Activated CD4-positive, alpha-beta T cell treated with anti-CD3 and anti-CD28 coated beads, Interleukin-2, amount 50 U/mL, for 24 hours (primary cell): ENCODE measurements at regions not wholly inside any gene's neighbourhood (a gene's known extent, or its start where the extent isn't known, plus 50 kb on each side); places are given as distances from the start of the nearest gene placed in this dataset.
"Not testable (repeated sequence)": the region's sequence is repeated elsewhere in the genome, so short reads cannot be mapped to it uniquely, and the experiment has no call there.

ENCODE experiments used
- DNase-seq, 2 donors: peaks; one replicate each; pipeline ENCODE4 v3.0.0-alpha.2; 2020; ENCODE audit warnings: low read depth in 1 of 2, low spot score in 1 of 2

DNA sequence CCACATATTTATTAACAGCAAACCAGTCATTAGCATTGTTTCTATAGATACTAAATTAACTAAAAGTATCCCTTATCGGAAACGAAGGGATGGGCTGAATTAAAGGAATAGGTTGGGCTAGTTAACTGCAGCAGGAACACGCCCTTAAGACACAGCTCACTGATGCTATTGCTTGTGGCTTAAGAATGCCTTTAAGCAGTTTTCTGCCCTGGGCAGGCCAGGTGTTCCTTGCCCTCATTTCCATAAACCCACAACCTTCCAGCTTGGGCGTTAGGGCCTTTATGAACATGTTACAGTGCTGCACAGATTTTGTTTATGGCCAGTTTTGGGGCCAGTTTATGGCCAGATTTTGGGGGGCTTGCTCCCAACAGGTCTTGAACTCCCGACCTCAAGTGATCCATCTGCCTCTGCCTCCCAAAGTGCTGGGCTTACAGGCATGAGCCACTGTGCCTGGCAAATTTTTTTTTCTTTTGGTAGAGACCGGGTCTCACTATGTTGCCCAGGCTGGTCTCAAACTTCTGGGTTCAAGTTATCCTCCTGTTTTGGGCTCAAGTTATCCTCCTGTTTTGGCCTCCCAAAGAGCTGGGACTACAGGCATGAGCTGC is 90.1 kb upstream of the GRIN2A start:
- DNase-seq: not testable (repeated sequence)

DNA sequence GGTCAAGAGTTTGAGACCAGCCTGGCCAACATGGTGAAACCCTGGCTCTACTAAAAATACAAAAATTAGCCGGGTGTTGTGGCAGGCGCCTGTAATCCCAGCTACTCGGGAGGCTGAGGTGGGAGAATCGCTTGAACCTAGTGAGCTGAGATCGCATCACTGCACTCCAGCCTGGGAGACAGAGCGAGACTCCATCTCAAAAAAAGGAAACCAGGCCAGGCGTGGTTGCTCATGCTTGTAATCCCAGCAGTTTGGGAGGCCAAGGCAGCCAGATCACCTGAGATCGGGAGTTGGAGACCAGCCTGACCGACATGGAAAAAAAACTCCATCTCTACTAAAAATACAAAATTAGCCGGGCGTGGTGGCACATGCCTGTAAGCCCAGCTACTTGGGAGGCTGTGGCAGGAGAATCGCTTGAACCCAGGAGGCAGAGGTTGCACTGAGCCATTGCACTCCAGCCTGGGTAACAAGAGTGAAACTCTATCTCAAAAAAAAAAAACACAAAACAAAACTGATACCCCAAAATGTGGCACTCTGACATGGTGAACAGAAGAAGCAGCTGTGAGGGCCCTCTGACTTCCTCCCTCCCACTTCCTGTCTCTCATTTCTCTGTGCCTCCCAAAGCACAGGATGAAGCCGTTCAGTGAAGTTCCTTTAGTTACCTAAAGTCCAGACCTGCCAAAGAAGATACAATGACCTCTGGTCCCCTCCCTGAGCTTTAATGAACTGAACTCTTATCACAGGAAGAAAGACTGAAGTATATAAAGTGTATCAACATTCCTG is 93.2 kb upstream of the GRIN2A start:
- DNase-seq: not testable (repeated sequence)

DNA sequence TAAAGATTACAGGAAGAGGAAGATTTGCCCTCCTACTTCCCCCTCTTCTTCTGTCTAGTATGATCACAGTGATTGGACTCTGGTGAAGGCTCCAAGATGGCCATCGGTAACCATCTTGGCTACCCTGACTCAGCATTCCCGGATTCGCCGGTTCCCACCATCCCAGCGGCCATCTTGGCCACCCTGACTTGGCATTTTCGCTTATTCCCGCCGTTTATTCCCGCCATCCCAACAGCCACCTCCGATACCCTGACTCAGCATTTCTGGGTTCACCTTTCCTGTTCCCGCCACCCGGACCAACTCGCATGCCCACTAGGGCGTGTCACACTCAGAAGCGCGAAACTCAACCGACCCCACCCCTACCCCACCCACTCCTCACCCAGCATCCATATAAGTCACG is 95.4 kb upstream of the GRIN2A start:
- no peak for DNase-seq

DNA sequence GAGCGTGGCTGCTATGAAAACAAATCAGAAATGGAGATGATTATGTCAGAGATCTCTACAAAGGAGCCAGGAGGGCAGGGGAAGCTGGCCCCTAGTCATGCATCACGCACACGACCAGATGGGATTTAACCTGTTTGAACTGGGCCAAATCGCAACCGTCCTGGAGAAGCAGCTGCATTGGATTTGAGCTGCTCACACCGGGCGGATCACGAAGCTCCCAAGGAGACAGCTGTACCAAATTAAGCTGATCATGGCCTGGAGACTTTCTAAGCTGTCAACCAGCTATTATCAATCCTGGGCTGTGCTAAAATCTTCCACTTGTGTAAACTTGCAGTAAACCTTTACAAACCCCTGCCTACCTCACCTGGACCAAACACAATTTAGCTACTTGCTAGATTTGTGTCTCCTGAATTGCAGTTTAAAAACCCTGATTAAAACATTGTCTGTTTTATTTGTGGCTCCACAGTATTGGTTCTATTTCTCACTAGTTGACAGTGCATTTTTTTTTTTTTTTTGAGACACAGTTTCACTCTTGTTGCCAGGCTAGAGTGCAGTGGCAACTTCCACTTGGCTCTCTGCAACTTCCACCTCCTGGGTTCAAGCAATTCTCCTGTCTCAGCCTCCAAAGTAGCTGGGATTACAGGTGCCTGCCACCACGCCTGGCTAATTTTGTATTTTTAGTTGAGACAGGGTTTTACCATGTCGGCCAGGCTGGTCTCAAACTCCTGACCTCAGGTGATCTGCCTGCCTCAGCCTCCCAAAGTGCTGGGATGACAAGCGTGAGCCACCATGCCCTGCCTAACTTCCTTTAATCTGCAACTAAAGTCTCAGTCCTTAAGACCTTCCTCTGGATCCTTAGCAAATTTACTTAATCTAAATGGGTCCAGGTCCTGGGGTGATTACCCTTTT is 98.3 kb upstream of the GRIN2A start:
- DNase-seq: no peak

DNA sequence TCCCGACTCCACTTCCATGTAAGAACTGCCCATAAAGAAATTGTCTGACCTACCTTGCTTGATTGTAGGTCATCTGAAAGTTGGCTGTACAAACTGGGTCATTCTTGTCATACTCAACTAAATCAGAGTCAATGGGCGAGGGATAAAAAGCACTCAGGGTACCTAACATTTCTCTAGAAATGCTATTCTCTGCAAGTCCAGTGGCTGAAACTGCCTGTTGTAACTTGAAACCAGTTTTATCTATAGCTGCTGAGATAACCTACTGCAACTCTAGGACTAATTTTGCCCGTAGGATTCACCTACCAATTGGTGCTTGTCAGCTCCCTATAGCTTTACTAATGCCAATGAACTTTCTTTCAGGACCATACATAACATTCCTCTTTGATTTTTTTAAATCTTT is 100.1 kb upstream of the GRIN2A start:
- DNase-seq: no peak

DNA sequence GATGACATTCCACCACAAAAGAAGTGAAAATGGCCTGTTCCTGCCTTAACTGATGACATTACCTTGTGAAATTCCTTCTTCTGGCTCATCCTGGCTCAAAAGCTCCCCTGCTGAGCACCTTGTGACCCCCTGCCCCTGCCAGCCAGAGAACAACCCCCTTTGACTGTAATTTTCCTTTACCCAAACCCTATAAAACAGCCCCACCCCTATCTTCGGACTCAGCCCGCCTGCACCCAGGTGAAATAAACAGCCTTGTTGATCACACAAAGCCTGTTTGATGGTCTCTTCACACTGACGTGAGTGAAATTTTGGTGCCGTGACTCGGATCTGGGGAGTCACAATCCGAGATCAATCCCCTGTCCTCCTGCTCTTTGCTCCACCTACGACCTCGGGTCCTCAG is 101.0 kb upstream of the GRIN2A start:
- not testable (repeated sequence) for DNase-seq

DNA sequence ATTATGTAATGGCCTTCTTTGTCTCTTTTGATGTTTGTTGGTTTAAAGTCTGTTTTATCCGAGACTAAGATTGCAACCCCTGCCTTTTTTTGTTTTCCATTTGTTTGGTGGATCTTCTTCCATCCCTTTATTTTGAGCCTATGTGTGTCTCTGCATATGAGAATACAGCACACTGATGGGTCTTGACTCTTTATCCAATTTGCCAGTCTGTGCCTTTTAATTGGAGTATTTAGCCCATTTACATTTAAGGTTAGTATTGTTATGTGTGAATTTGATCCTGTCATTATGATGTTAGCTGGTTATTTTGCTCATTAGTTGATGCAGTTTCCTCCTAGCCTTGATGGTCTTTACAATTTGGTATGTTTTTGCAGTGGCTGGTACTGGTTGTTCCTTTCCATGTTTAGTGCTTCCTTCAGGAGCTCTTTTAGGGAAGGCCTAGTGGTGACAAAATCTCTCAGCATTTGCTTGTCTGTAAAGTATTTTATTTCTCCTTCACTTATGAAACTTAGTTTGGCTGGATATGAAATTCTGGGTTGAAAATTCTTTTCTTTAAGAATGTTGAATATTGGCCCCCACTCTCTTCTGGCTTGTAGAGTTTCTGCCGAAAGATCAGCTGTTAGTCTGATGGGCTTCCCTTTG is 95.3 kb upstream of the ATF7IP2 start:
- not testable (repeated sequence) for DNase-seq

DNA sequence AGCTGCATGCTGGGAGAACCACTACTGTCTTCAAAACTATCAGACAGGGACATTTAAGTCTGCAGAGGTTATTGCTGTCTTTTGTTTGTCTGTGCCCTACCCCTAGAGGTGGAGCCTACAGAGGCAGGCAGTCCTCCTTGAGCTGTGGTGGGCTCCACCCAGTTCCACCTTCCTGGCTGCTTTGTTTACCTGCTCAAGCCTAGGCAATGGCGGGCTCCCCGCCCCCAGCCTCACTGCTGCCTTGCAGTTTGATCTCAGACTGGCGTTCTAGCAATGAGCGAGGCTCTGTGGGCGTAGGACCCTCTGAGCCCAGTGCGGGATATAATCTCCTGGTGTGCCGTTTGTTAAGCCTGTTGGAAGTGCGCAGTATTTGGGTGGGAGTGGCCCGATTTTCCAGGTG is 93.7 kb upstream of the ATF7IP2 start:
- not testable (repeated sequence) for DNase-seq

DNA sequence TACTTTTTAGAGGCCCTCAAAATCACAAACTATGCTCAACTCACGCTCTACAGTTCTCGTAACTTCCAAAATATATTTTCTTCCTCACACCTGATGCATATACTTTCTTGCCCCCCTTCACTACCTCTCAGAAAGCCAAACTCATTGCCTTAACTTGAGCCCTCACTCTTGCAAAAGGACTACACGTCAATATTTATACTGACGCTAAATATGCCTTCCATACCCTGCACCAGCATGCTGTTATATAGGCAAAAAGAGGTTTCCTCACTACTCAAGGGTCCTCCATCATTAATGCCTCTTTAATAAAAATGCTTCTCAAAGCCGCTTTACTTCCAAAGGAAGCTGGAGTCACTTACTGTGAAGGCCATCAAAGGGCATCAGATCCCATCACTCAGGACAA is 92.9 kb upstream of the ATF7IP2 start:
- not testable (repeated sequence) for DNase-seq

DNA sequence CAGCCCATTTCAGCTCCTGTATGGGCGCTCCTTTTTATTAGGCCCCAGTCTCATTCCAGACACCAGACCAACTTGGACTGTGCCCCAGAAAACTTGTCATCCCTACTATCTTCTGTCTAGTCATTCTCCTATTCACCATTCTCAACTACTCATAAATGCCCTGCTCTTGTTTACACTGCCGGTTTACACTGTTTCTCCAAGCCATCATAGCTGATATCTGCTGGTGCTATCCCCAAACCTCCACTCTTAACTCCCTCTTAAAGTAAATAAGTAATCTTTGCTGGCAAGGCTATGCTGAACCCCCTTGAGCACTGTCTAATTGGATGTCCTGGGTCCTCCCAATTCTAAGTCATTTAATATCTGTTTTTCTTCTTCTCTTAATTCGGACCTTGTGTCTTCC is 91.7 kb upstream of the ATF7IP2 start:
- not testable (repeated sequence) for DNase-seq

DNA sequence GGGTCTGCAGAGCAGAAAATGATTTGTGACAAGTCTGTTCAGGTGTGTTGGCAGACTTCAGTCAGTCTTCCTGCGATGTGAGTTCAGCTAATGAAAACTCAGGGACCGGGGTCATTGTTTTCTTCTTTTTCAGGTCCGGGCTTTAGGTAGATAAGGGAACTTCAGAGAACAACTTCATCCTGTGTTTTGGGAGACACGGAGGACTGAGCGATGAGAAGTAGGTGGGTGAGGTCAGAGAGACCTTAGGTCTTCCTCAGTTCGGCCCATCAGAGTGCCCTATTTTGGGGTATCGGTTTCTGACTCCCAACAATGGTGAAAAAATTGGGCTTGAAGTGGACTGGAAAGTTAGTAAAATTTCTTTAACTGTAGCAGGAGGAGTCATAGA is 88.9 kb upstream of the ATF7IP2 start:
- DNase-seq: no peak

DNA sequence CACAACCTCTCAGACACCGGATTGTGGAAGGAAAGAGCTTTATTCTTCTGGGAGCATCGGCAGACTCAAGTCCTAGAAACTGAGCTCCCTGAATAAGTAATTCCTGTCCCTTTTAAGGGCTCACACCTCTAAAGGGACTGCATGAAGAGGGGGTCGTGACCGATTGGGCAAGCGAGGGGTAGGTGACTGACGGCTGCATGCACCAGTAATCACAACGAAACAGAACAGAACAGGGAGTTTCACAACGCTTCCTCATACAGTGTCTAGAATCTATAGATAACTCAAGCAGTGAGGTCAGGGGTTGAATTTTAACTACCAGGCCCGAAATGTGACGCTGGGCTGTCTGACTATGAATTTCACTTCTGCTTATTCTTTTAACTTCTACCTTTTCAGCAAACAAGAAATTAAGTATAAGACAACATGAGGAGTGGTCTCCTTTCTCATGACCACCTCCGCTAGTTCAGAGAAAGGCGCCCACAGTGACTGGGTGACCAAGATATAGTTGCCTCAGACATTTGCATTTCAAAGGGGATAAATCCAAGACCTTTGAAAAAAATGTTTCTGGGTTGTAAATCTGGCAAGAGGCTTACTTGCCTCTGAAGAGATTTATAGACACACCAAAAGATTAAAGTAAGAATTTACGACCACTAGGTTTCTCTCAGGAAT is 88.4 kb upstream of the ATF7IP2 start:
- DNase-seq: no peak

DNA sequence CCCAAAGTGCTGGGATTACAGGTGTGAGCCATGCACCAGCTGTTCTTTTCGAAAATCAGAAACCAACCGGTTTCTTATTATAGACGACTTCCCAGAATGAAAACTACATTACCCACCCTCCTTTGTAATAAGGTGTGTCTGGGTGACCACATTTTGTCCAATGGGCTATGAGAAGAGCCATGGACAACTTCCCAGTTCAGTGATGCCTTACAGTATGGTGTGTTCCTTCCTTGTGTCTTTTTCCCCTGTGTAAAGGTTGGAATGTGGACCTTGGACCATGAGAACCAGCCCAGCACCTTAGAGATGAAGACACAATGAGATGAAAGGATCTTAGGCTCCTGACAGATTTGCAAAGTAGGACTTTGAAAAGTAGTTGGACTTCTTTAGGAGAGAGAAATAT is 85.0 kb upstream of the ATF7IP2 start:
- no peak for DNase-seq

DNA sequence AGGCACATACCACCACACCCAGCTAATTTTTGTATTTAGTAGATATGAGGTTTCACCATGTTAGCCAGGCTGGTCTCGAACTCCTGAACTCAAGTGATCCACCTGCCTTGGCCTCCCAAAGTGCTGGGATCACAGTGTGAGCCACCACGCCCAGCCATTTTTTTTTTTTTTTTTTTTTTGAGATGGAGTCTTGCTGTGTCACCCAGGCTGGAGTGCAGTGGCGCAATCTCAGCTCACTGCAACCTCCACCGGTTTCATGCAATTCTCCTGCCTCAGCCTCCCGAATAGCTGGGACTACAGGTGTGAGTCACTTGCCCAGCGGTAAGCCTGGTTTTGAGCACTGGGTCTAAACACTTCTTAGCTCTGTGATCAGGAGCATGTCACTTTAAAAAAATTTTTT is 84.3 kb upstream of the ATF7IP2 start:
- not testable (repeated sequence) for DNase-seq

DNA sequence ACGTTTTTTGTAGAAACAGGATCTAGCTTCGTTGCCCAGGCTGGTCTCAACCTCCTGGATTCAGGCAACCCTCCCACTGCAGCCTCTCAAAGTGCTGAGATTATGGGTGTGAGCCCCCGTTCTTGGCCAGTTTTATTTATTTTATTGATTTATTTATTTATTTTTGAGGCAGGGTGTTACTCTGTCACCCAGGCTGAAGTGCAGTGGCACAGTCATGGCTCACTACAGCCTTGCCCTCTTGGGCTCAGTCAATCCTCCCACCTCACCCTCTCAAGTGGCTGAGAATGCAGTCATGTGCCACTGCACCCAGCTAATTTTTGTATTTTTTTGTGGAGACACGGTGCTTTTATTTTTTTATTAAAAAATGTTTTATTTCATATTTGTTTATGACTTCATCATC is 79.9 kb upstream of the ATF7IP2 start:
- DNase-seq: no peak

DNA sequence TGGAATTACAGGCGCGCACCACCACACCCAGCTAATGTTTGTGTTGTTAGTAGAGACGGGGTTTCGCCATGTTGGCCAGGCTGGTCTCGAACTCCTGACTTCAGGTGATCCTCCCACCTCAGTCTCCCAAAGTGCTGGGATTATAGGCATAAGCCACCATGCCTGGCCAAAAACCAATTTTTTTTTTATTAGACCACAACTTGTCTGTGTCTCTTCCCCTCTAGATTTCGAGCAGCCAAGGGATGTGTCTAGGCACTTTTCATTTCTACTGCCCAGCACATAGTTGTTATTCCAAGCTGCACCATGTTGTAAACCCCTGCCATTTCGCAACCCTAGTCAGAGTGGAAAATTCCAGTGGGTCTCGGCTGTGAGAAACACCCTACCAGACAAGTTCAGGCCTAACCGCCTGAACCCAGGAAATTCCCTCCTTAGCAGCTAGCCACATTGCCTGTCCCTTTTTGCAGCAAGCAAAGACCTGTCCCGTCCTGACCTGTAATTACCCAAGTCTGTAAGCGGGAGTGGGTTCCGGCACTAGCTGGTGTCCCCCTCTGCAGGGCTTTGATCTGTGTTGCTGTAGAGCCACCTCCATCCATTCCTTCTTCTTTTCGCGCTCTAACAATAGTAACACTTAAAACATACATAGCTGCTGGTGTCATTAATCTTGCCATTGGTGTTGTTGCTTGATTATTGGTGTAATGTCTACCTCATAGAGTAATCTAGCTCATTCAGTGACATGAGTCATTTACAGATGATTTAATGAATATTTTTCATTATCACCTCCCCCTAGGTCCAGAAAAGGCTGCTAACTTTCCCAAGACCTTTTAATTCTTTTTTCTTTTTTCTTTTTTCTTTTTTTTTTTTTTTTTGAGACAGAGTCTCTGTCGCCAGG is 77.3 kb upstream of the ATF7IP2 start:
- DNase-seq: no peak

DNA sequence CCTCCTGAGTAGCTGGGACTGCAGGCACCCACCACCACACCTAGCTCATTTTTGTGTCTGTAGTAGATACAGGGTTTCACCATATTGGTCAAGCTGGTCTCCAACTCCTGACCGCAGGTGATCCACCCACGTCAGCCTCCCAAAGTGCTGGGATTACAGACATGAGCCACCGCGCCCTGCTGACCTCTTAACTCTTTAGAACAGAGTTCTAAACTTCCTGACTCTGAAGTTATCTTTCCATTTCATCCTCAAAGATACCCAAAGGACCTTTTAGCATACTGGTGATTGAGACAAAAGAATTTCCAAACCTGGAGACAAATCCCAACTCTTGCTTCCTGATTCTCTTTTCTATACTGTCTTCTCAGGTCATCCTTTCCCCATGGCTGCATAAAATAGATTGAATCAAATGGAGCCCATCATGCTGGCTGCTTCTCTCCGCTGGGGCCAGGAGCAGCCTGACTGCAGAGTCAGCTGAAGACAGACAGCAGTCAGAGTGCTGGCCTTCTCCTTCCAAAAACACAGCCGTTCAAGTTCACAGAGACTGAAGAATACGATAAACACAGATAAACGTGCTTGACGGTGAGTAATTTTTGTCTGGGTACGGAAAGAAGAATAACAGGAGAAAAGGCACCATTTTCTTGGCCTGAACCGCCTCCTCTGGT is 76.5 kb upstream of the ATF7IP2 start:
- DNase-seq: no peak

DNA sequence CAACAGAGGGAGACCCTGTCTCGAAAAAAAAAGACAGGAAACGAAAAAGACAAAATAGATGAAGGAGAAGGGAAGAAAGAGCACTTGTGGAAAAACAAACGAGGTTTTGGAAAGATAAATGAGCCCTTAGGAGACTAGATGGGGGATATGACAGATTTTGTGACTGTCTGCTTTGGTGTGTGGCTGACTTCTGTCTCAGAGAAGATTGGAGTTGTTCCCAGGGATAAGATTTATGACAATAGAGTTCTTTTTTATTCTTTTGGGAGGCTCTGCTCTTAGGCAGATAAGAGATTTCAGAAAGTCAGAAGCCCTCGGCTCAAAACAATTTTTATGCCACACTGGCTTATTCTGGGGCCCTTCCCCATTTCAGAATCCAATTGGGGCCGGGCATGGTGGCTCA is 73.9 kb upstream of the ATF7IP2 start:
- DNase-seq: no peak
